ENCODE measurements at regions not wholly inside any gene's neighbourhood (a gene's known extent, or its start where the extent isn't known, plus 50 kb on each side); places are given as distances from the start of the nearest gene placed in this dataset.

- no peak overlapping the region for H3K9ac ChIP-seq (ENCODE audit: insufficient read depth, low read length, poor library complexity, severe bottlenecking)
- TF ChIP-seq CTCF (IDR thresholded peaks at IDR 0.05): no peak
- no peak overlapping the region for H3K4me3 Mint-ChIP-seq
- H3K4me2 ChIP-seq (replicated peaks; ENCODE audit: extremely low read depth, low read length, poor library complexity, severe bottlenecking): no peak overlapping the region
- H3K4me1 Mint-ChIP-seq: peaks cover 9% of the 10 kb centered on the region
- H3K9me3 ChIP-seq (replicated peaks in 1 of 2; ENCODE audit: control insufficient read depth in 1 of 2, insufficient read depth in 1 of 2, low read length in 2 of 2): no peaks in the 10 kb centered on the region
- no peaks in the 10 kb centered on the region for H3K79me2 ChIP-seq (ENCODE audit: insufficient read depth, low read length)
- H2AFZ ChIP-seq (ENCODE audit: insufficient read depth, low read depth, low read length, poor library complexity, severe bottlenecking): no peak overlapping the region
- no peak overlapping the region for H3K4me3 ChIP-seq (replicated peaks in 1 of 3; ENCODE audit: low read depth in 2 of 3, low read length in 3 of 3)
- H3K9me3 Mint-ChIP-seq: peaks cover 0 to 1% (median 0%) of the 10 kb centered on the region in 7 donors
- H3K36me3 ChIP-seq (replicated peaks in 1 of 2; ENCODE audit: control insufficient read depth in 1 of 2, insufficient read depth in 2 of 2, low read length in 2 of 2): no peaks in the 10 kb centered on the region
- H3K36me3 Mint-ChIP-seq: no peaks in the 10 kb centered on the region
- no peak overlapping the region for H3K27ac Mint-ChIP-seq
- H3K4me1 ChIP-seq (ENCODE audit: control insufficient read depth in 1 of 2, insufficient read depth in 2 of 2, low read length in 2 of 2): peaks cover 0 to 3% of the 10 kb centered on the region in 2 donors
- WGBS (ENCODE audit: insufficient coverage): 80% methylated on average over 1 of the region's 6 CpGs
- DNase-seq: no peak
- intact Hi-C loops (cut with micrococcal nuclease): no loop called here
- peaks cover 0 to 4% (median 1%) of the 10 kb centered on the region in 3 donors for H3K27me3 Mint-ChIP-seq (ENCODE audit: low read depth in 3 of 3)
- no peak overlapping the region for H3K27ac ChIP-seq (ENCODE audit: low read depth in 1 of 2, low read length in 2 of 2)
- no peaks in the 10 kb centered on the region for H3K27me3 ChIP-seq (ENCODE audit: control insufficient read depth in 2 of 2, insufficient read depth in 2 of 2, low read length in 2 of 2)
- H4K20me1 ChIP-seq (ENCODE audit: insufficient read depth, low read length): no peaks in the 10 kb centered on the region
These were observed 130.9 kb downstream of the DIRAS2 start for GRCh38 chr9:90511711-90512110.

GRCh38 chr9:90514877-90515276 lies 127.7 kb downstream of the DIRAS2 start:
- intact Hi-C loops (cut with micrococcal nuclease): no loop called here
- peaks cover 1 to 6% (median 4%) of the 10 kb centered on the region in 3 donors for H3K27me3 Mint-ChIP-seq (ENCODE audit: low read depth in 3 of 3)
- no peaks in the 10 kb centered on the region for H3K79me2 ChIP-seq (ENCODE audit: insufficient read depth, low read length)
- no peak overlapping the region for H3K27ac ChIP-seq (ENCODE audit: low read depth in 1 of 2, low read length in 2 of 2)
- TF ChIP-seq CTCF (IDR thresholded peaks at IDR 0.05): no peak
- H3K4me3 ChIP-seq (replicated peaks in 1 of 3; ENCODE audit: low read depth in 2 of 3, low read length in 3 of 3): no peak overlapping the region
- H3K9me3 ChIP-seq (replicated peaks in 1 of 2; ENCODE audit: control insufficient read depth in 1 of 2, insufficient read depth in 1 of 2, low read length in 2 of 2): no peaks in the 10 kb centered on the region
- H3K9me3 Mint-ChIP-seq: peaks cover 0 to 1% (median 0%) of the 10 kb centered on the region in 7 donors
- no peaks in the 10 kb centered on the region for H3K36me3 Mint-ChIP-seq
- peaks cover 0 to 3% of the 10 kb centered on the region in 2 donors for H3K4me1 ChIP-seq (ENCODE audit: control insufficient read depth in 1 of 2, insufficient read depth in 2 of 2, low read length in 2 of 2)
- no peak overlapping the region for H3K27ac Mint-ChIP-seq
- no peak overlapping the region for H3K4me3 Mint-ChIP-seq
- no peak overlapping the region for H3K4me2 ChIP-seq (replicated peaks; ENCODE audit: extremely low read depth, low read length, poor library complexity, severe bottlenecking)
- WGBS (ENCODE audit: insufficient coverage): no CpG with 5 or more reads among the region's 3 CpGs
- H4K20me1 ChIP-seq (ENCODE audit: insufficient read depth, low read length): no peaks in the 10 kb centered on the region
- H3K9ac ChIP-seq (ENCODE audit: insufficient read depth, low read length, poor library complexity, severe bottlenecking): no peak overlapping the region
- no peaks in the 10 kb centered on the region for H3K27me3 ChIP-seq (ENCODE audit: control insufficient read depth in 2 of 2, insufficient read depth in 2 of 2, low read length in 2 of 2)
- DNase-seq: no peak
- no peaks in the 10 kb centered on the region for H3K36me3 ChIP-seq (replicated peaks in 1 of 2; ENCODE audit: control insufficient read depth in 1 of 2, insufficient read depth in 2 of 2, low read length in 2 of 2)
- H3K4me1 Mint-ChIP-seq: peaks cover 7% of the 10 kb centered on the region
- H2AFZ ChIP-seq (ENCODE audit: insufficient read depth, low read depth, low read length, poor library complexity, severe bottlenecking): no peak overlapping the region
